Fibroblast of skin of left biceps (primary cell): ENCODE measurements at regions not wholly inside any gene's neighbourhood (a gene's known extent, or its start where the extent isn't known, plus 50 kb on each side); places are given as distances from the start of the nearest gene placed in this dataset.
"Not testable (repeated sequence)": the region's sequence is repeated elsewhere in the genome, so short reads cannot be mapped to it uniquely, and the experiment has no call there.

Experiments
- DNase-seq, 2 experiments: peaks; one replicate each; pipeline ENCODE4 v3.0.0-alpha.2; 2013; ENCODE audit warnings: low read depth in 2 of 2

- DNase-seq: no peak
Observed at GRCh38 chr14:53672526-53672925, 284.1 kb downstream of the BMP4 start.

GRCh38 chr14:53670701-53671100, 285.9 kb downstream of the BMP4 start:
- DNase-seq: peak; percentile 52 to 61

GRCh38 chr14:53668897-53669296, 287.7 kb downstream of the BMP4 start:
- peak; percentile 30 to 37 for DNase-seq

GRCh38 chr14:53663709-53664108, 292.9 kb downstream of the BMP4 start:
- no peak for DNase-seq

GRCh38 chr14:53655080-53655785, 301.4 kb downstream of the BMP4 start:
- DNase-seq: no peak

GRCh38 chr14:53652068-53652467, 304.6 kb downstream of the BMP4 start:
- DNase-seq: no peak

- no peak for DNase-seq
Observed at GRCh38 chr14:53651096-53651740, 305.4 kb downstream of the BMP4 start.

GRCh38 chr14:53646925-53647324, 309.7 kb downstream of the BMP4 start:
- DNase-seq: no peak

GRCh38 chr14:53640695-53641094, 315.9 kb downstream of the BMP4 start:
- peak; percentile 24 to 33 for DNase-seq

GRCh38 chr14:53638966-53639365, 317.7 kb downstream of the BMP4 start:
- DNase-seq: no peak

- DNase-seq: no peak
Observed at GRCh38 chr14:53634793-53635192, 321.8 kb downstream of the BMP4 start.

GRCh38 chr14:53630336-53630735, 326.3 kb downstream of the BMP4 start:
- no peak for DNase-seq

- DNase-seq: no peak
Observed at GRCh38 chr14:53628732-53629430, 327.7 kb downstream of the BMP4 start.

GRCh38 chr14:53628261-53628660, 328.4 kb downstream of the BMP4 start:
- DNase-seq: no peak

- DNase-seq: no peak
Observed at GRCh38 chr14:53626761-53627160, 329.9 kb downstream of the BMP4 start.

- no peak for DNase-seq
Observed at GRCh38 chr14:53622447-53622846, 334.2 kb downstream of the BMP4 start.

GRCh38 chr14:53621921-53622320, 334.7 kb downstream of the BMP4 start:
- DNase-seq: no peak

GRCh38 chr14:53621433-53621832, 335.2 kb downstream of the BMP4 start:
- no peak for DNase-seq

- DNase-seq: no peak
Observed at GRCh38 chr14:53620890-53621289, 335.7 kb downstream of the BMP4 start.

- DNase-seq: peak; percentile 37 to 39
Observed at GRCh38 chr14:53620317-53620716, 336.3 kb downstream of the BMP4 start.

- peak; percentile 29 for DNase-seq
Observed at GRCh38 chr14:53619691-53620231, 336.9 kb downstream of the BMP4 start.

- not testable (repeated sequence) for DNase-seq
Observed at GRCh38 chr14:53616536-53616935, 340.1 kb downstream of the BMP4 start.

GRCh38 chr14:53615252-53615651, 341.4 kb downstream of the BMP4 start:
- DNase-seq: no peak
